ENCODE measurements at regions not wholly inside any gene's neighbourhood (a gene's known extent, or its start where the extent isn't known, plus 50 kb on each side); places are given as distances from the start of the nearest gene placed in this dataset.

DNA sequence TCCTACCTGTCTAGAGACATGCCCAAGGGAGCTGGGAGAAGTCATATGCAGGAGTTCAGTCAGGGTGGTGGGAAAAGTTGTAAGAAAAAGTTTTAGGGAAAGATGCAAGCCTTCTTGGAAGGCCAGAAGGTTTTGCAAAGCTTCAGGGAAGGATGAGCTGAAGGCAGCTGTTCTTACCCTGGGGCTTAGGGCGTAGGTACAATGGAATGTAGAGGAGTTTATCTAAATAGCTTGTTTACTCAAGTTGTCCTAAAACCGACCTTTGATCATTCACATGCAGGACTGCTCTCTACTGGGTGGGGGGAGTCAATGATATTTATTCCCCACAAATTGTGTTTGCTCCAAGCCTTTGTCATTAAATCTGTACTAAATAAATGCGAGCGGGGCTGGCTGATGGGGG lies 277.0 kb downstream of the CRPPA start:
- no peak for DNase-seq (ENCODE audit: low spot score)

DNA sequence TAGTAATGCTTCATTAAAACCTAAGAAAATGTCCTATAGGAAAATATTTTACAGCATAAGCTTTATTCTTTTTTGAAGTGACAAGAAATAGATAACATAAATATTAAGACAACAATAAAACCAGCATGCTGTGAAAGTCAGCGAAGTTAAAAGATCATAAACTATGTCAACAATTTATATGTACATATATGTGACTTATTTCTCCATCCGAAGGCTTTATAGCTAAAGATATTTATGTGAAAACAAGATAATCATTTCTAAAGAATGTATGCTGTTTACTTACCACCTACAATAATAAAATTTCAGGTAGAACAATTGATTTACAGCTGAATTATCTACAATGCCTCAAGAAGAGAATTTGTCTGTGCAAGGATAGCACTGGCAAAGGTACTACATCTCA lies 283.4 kb downstream of the CRPPA start:
- no peak for DNase-seq (ENCODE audit: low spot score)

DNA sequence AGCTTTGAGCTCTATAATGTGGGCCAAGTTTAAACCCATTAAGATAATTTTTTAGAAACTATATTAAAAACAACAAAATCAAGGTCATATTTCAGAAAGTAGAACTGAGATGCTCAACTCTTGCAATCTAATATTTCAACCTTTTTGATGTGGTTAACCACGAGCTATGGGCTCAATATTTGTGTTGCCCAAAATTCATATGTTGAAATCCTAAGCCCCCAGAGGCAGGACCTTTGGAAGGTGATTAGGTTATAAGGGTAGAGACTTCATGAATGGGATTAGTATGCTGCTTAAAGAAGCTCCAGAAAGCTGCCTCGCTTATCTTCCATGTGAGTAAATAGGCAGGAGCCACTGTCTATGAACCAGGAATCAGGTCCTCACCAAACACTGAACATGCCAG lies 284.4 kb downstream of the CRPPA start:
- DNase-seq (ENCODE audit: low spot score) = no peak

DNA sequence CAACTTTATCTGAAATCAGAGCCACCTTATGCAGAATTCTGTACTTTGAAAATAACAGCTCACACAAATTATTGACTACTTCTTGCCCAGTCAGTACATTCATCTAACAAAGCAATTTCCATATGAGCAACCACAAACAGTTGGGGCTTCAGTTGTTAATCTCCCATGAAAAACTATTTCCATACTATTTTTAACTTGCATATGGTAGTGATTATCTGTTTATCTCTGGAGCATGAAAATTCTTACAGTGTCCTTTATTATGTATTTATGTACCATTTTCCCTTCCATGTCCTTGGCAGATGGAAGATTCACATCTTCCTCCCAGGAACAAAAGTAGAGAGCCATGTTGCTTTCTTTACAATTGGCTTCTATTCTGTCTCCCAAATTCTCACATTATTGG lies 285.7 kb downstream of the CRPPA start:
- no peak for DNase-seq (ENCODE audit: low spot score)

DNA sequence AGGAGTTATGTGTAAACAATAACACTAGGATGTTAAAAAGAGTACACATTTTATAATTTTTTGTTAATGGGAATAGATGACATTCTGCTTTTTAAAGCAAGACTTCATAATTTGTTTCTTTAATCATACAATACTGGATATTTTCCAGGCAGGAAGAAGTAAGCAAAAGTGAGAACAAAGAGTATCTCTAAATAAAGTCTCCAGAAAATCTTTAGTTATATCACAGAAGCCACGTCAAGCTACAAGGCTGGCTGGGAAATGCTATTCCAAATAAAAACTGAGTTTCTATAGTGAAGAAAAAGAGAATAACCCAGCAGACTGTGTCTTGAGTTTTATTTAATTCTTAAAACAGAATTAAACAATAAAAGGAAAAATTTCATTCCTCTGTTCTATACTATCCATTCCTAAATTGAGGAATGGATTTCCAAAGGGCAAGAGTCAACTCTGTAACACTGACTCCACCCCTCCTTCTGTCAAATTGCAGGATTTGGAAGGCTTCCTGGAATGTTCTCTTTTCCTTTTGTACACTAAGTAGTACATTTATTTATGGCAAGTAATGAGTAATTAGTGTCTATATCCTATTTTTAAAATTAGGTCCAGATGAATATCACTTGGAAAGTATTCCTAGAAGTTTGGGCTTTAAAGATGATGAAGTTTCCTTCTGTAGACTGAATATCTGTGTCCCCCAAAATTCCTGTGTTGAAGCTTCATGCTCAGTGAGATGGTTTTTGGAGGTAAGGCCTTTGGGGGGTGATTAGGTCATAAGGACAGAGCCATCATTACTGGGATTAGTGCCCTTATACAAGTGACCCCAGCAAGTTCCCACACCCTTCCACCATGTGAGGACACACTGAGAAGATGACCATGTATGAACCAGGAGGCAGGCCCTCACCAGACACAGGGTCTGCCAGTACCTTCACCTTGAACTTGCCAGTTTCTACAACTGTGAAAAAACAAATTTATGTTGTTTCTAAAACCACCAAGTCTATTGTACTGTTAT lies 290.9 kb downstream of the CRPPA start:
- no peak for DNase-seq (ENCODE audit: low spot score)

DNA sequence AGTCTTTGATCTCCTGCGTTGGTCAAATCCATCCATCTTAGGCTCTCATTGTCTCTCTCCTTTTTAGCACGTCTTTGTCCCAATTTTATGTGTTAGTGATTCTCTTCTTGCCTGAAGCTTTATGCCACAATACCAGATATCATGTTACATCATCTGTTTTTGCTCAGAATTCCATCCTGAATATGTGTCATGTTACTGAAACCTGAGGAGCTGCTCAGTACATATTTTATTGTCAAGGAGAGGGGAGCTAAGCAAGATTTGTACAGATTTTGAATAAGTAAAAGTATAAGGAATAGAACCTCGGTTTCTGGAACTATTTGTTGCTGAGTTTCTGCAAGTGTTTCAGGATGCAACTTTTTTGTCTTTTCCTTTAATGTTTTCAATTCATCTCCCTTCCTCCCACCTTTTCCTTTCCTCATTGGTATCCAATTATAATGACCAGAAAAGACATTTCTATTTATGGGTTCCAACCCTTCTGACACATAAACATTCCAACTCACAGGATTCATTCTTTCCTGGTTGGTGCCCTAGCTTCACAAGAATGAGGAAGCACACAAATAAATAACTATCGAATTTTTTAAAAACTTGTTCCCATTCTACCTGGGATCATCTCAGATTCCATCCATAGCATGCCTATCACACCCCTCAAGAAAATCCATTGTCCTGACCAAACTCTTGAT lies 291.8 kb downstream of the CRPPA start:
- DNase-seq (ENCODE audit: low spot score) = no peak

DNA sequence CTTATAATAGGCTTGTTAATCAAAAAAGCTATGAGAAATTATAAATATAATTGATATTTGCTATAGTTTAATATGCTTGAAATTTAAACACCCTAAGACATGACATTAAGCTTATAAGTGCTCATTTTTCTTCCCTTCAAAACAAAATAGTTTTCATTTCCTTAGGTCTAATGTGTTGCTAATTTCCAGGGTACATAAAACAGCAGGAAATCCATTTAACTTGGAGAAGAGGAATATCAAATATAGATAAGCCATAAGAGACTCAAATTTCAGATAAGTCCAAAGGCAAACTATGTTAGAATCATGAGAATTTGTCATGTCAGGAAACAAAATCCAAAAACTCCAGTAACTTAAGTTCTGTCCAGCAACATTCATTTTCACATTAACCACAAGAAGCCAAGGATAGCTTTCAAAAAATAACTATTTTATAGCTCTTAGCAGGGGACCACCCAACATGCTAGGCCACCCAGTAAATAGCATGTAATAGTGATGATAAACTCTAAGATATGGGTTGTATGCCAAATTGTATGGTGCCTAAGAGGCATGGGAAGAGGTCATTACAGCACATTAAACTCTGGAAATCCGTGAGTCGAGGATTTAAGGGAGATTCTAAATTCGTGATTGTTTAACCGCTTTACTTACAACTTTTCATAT lies 298.1 kb downstream of the CRPPA start:
- no peak for DNase-seq (ENCODE audit: low spot score)

DNA sequence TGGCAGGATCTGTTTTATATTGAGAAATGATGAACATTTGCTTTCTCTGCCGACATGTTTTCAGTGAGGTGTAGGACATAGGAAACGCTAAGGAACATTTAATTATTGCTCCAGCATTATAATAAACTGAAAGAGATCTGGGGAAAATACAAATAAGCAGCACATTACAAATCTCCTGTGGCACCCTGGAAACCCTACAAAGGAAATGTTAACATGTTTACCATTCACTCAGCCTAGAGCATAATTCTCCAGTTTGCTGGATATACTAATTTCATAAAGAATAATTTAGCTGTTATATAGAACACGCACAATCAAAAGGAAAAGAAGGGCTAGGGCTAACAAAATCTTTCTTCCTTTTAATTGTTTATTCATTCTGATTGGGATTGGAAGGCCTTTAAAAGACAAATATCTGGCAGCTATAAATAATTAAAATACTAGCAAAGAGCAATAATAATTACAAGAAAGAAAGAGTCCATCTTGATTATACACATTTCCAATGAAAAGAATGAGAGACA lies 299.4 kb downstream of the CRPPA start:
- no peak for DNase-seq (ENCODE audit: low spot score)

DNA sequence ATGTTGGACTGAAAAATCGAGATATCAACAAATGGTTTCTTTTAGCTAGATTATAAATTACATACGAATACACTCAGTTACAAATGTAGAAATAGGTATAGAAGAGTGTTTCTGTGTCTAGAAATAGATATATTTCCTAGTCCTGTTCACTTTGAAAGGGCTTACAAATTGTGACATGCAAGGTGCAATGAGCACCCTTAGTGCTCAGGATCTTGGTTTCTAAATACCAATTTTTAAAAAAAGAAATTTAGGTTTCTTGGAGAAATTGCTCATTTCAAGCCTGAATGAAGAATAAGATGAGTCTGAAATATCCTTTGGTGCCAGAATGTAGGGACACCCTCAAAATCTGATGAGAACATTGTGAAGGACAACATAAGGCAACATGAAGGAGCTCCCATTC lies 306.0 kb downstream of the CRPPA start:
- no peak for DNase-seq (ENCODE audit: low spot score)

DNA sequence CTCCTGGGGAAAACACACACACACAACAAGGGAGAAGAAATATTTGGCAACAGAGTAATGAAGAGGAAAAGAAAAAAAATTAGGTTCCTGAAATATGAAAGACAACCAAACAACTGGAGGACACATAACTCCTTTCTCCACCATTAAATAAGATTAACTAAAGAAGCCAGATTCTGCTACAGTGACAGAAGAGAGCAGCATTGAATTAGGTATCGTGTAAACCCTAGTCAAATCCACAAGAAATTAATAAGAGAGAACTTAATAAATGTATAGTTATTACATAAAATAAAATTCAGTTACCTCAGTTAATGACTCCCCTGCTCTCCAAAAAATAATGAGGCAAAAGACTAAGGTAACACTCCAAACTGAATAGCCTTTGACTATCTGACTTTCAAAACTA lies 306.7 kb downstream of the CRPPA start:
- DNase-seq (ENCODE audit: low spot score) = no peak

DNA sequence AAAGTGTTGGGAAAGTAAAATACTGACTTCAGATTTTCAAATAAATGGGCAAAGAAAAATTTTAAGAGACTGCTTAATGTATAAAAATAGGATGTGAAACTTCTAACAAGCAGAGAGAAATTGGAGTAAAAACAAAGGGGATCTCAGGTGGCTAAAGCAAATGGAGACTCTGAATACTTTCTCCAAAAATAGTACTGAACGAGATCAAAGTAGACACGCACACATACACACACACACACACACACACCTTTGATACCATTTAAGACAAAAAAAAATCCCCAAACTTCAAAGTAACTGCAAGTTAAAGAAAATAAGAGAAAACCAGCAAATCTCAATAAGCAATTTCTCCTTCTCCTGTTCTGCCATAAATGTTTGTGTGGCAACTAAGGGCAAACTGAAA lies 307.3 kb downstream of the CRPPA start:
- DNase-seq (ENCODE audit: low spot score) = no peak

DNA sequence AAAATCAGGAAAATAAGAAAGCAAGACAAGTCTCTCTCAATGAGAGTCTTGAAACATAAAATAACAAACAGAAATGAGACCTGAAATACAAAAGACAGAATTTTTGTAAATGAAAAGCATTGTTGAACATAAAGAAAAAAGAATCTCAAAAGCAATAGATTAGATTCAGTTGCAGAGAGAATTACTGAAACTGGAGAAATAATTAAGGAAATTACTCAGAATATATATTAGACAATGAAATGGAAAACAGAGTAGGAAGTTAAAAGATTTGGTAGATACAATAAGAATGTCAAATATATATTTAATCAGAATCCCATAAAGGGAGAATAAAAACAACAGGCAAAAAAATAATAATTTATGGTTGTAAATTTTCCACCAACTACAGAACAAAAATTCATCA lies 308.3 kb downstream of the CRPPA start:
- no peak for DNase-seq (ENCODE audit: low spot score)

DNA sequence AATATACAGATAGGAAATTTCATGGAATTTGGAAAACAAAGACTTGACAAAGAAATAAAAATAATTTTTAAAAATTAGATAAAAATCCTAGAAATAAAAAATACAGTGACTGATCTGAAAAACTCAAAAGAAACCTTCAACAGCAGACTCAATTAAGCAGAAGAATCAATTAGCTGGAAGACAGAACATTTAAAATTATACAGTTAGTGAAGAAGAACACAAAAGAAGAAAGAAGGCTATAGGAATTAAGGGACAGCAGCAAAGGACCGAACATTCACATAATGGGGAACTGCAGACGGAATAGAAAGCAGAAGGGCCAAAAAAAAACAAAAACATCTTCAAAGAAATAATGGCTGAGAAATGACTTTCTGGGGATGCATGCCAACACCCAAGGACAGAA lies 314.5 kb downstream of the CRPPA start:
- no peak for DNase-seq (ENCODE audit: low spot score)

DNA sequence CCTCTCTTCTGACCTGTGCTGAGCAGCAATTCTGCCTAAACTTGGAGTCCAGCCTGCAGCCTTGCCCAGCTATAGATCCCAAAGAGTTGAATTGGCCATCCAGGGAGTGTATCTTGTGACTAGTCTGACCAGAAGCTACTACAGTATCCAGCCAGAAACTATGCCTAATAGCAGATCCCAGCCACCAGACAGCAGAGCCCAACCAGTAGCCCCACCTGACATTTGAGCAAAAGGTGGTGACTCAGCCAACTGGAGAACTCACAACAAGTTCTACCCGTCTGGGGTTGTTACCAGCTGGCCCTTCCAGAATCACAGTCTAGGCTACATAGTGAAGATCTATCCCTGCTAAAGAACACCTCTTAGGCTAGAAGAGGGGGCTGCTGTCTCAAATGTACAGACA lies 315.0 kb downstream of the CRPPA start:
- no peak for DNase-seq (ENCODE audit: low spot score)

DNA sequence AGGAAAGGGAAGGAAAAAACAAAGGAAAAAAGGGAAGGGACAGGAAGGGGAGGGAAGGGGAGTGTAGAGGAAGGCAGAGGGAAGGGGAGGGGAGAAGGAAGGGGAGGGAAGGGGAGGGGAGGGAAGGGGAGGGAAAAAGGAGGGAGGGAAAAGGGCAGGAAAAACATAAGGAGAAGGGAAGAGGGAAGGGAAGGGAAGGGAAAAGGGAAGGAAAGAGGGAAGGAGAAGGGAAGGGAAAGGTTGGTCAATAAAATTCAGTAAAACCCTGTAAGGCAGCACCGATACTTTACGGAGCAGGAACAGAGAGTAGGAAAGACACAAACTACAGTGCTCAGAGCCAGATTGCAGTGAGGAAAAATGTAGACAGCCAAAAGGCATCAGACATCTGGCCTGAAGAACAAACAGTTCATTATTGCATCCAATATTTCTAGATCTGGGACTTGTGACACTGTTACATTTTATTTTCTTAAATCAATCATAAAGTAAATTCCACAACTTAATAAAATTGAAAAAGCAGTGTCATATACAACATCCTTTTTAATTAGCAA lies 322.0 kb downstream of the CRPPA start:
- DNase-seq (ENCODE audit: low spot score) = no peak

DNA sequence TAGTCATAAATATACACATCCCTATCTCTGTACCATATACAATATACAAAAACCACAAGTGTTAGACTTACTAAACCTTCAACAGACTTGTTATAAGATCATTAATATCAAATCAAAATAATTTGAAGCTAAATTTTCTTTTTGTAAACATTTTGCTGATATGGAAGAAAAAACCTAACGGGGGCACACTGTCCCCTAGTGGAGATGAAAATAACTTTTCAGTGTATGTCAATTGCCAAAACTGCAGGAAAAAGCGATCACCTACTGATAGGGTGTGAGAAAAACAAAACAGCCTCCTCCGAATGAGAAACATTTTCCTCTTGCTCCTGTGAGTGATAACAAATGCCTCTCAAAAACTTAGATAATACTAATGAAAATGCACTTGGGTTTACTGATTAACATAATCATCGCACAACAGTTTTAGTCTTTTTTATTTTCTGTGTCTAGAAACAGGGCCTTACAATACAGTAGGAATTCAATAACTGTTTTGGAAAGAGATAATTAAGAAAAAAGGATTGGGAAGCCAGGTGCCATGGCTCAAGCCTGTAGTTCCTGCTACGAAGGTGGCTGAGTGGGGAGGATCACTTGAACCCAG lies 322.7 kb downstream of the CRPPA start:
- DNase-seq (ENCODE audit: low spot score) = peak; percentile 39

DNA sequence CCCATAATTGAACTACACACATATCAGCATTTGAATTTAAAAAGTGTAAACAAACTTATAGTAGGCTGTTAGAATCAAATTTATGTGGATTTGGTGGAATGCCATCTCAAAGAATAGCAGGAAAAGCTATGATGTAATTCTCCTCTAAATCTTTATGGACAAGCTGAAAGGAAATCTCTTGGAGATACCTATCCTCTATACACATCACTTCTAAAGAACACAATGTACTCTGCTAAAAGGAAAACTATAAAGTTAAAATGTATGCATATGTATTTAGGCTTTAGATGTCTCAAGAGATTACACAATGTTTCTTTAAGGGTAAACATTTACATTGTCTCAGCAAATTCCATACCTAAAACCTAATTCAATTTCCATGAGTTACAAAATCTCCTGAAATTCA lies 323.3 kb downstream of the CRPPA start:
- no peak for DNase-seq (ENCODE audit: low spot score)

DNA sequence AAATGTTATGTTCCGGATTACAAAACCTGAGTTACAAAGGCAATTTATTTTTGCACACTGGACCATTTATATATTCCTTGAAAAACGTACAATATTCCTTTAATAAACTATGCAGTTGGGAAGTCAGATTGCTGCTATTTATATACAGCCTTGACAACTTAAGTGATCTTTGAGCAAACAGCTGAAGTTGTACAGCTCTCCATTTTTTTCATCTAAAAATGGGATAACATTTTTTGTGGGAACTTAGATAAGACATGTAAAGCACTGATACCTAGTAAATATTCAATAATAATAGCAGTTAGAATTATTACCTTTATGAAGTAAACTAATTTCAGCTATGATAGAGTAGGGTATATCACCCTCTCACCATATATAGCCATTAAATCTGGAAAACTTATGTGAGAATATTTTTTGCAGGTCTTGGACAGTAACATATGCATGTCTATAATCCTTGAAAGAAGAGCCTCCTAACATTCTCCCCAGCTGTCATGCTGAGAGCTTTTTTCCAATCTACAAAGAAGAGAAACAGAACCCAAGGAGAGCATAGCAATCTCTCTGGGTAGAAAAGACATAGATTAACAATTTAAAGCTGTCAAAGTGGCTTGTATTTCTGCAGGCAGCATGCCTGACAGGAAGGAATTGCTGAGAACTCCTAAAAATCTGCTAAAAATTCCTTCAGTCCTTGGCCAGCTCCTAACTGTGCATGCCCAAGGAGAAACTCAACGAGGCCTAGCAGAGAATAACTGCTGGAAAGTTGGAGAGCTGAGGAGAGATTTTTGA lies 326.0 kb downstream of the CRPPA start:
- DNase-seq (ENCODE audit: low spot score) = no peak

DNA sequence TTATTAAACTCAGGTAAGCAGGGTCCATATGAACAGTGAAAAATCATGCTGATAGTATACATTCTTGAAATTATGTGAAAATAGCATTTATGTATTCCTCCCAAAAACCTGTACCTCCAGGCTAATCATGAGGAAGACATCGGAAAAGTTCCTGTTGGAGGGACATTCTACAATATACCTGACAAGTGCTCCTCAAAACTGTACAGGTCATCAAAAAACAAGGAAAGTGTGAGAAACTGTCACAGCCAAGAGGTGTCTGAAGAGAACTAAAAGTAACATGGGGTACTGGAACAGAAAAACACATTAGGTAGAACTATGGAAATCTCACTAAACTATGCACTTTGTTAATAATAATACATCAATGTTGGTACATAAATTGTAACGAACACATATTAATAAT lies 326.7 kb downstream of the CRPPA start:
- no peak for DNase-seq (ENCODE audit: low spot score)

DNA sequence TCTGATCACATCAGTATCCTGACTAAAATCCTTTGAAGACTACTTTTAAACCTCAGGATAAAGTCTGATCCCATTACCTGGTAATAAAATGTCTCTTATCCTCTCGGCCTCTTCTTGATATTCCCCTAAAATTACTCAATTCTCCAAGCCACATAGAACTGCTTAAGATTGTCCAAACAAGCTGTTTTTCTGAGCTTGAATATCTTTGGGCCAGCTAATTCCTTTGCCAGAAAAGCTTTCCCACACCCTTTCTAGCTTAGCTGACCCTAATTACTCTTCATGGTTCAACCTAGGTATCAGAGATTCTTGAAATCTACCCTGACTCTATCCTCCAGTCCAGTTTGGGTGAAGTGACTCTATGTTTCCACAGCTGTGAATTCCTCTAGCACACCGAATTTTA lies 328.6 kb downstream of the CRPPA start:
- DNase-seq (ENCODE audit: low spot score) = no peak

DNA sequence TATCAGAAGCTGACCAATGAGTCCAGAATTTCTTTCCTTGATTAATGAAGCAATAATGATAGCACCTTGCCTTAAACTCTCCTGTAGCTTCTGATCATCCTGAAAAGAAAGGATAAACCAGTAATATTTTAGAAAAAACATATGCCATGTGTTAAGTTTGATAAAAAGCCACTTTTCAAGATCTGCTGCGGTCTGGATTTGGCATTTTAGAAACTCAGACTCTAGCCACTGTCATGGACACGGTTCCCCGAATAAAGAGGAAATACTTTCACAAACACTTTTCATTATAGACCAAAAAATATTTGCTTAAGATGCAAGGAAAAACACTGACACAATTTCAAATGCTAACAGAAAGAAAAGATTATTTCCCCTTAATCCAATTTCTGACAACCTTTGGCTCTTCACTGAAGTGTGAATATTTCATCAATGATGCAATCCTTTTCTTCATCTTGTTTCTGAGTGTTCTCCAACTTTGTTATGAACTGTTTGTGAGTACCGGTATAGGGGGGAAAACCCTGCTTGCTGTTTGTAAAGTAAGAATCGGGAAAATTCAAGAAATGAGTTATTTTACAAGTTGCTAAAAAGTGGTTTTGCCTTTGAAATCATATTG lies 329.5 kb downstream of the CRPPA start:
- DNase-seq (ENCODE audit: low spot score) = no peak

Measured in D341Med (cell line).